ENCODE measurements at regions not wholly inside any gene's neighbourhood (a gene's known extent, or its start where the extent isn't known, plus 50 kb on each side); places are given as distances from the start of the nearest gene placed in this dataset.

GRCh38 chr1:195193134-195193533, 1415.1 kb downstream of the KCNT2 start:
- TF ChIP-seq POLR2A (IDR thresholded peaks at IDR 0.05; ENCODE audit: low read depth, low read length) (no peak), POLR2AphosphoS5 (IDR thresholded peaks at IDR 0.05; ENCODE audit: low read depth, low read length) (no peak), TAF1 (IDR thresholded peaks at IDR 0.05; ENCODE audit: low read depth, low read length) (no peak), SPI1 (IDR thresholded peaks at IDR 0.05; ENCODE audit: low read depth, low read length) (no peak), POU2F2 (IDR thresholded peaks at IDR 0.05; ENCODE audit: low read depth, low read length) (no peak), PAX5 (IDR thresholded peaks at IDR 0.05; ENCODE audit: insufficient read depth, low read length, severe bottlenecking) (no peak)
